IMR-90 (cell line): ENCODE measurements at regions not wholly inside any gene's neighbourhood (a gene's known extent, or its start where the extent isn't known, plus 50 kb on each side); places are given as distances from the start of the nearest gene placed in this dataset.

Experiments
- ATAC-seq: fragments of 200-7000 bp; cut with Tn5 transposase; 2 replicates; pipeline ENCODE4 v1.9.1; 2020; ENCODE audit warnings: low read depth, mild to moderate bottlenecking, moderate library complexity
- BruUV-seq: library from RNA; stranded (reverse); fragments of 400-500 nt; replicated peaks from 2 replicates; lab custom pipeline; 2021; lab: Mats Ljungman, UMichigan
- CTCF ChIA-PET: fragments of 300-600 bp; formaldehyde crosslinking; extraction: SDS; loops from one replicate; lab custom pipeline; 2021; ENCODE audit warnings: antibody characterized with exemption; lab: Yijun Ruan, JAX
- POLR2A ChIA-PET: fragments of 300-600 bp; sonication (Branson Sonifier 250); formaldehyde crosslinking; loops from one replicate; lab custom pipeline; 2022; ENCODE audit warnings: antibody characterized with exemption; ENCODE audit not compliant: unreplicated experiment; lab: Charles Lee
- DNase-seq: peaks from one replicate; pipeline ENCODE4 v3.0.0; 2013
- H2AFZ ChIP-seq: replicated peaks from 2 replicates; pipeline ENCODE3; 2013; ENCODE audit warnings: low read length, mild to moderate bottlenecking; ENCODE audit not compliant: poor library complexity
- H2AK5ac ChIP-seq: 2 replicates; pipeline ENCODE4 v1.6.1; 2013; ENCODE audit warnings: low read depth, low read length, inconsistent platforms
- H2AK9ac ChIP-seq: replicated peaks from 2 replicates; pipeline ENCODE3; 2013; ENCODE audit warnings: mild to moderate bottlenecking, low read depth, low read length, moderate library complexity; ENCODE audit not compliant: poor library complexity
- H2BK120ac ChIP-seq: 2 replicates; pipeline ENCODE4 v1.6.1; 2013; ENCODE audit warnings: low read depth, low read length, inconsistent platforms
- H2BK15ac ChIP-seq: 3 replicates; pipeline ENCODE4 v1.6.1; 2013; ENCODE audit warnings: low read depth, low read length, inconsistent platforms
- H2BK20ac ChIP-seq: 2 replicates; pipeline ENCODE4 v1.6.1; 2013; ENCODE audit warnings: low read depth, mild to moderate bottlenecking, inconsistent platforms, low read length, moderate library complexity
- H2BK5ac ChIP-seq: 2 replicates; pipeline ENCODE4 v1.6.1; 2013; ENCODE audit warnings: mild to moderate bottlenecking, low read depth, low read length, inconsistent platforms; ENCODE audit not compliant: poor library complexity, severe bottlenecking
- H3K14ac ChIP-seq: replicated peaks from 2 replicates; pipeline ENCODE4 v1.6.1; 2013; ENCODE audit warnings: low read depth, low read length, inconsistent platforms
- H3K18ac ChIP-seq: 2 replicates; pipeline ENCODE4 v1.6.1; 2013; ENCODE audit warnings: low read depth, low read length, control low read depth
- H3K23ac ChIP-seq: 2 replicates; pipeline ENCODE4 v1.6.1; 2013; ENCODE audit warnings: low read depth, low read length, inconsistent platforms
- H3K27ac ChIP-seq: 2 replicates; pipeline ENCODE4 v1.5.1; 2013; ENCODE audit warnings: mild to moderate bottlenecking, control low read depth, low read length; ENCODE audit not compliant: insufficient read depth
- H3K27me3 ChIP-seq: 2 replicates; pipeline ENCODE4 v1.6.1; 2013; ENCODE audit warnings: low read length; ENCODE audit not compliant: control insufficient read depth, insufficient read depth
- H3K36me3 ChIP-seq: 2 replicates; pipeline ENCODE4 v1.6.1; 2013; ENCODE audit warnings: low read length, mixed read lengths; ENCODE audit not compliant: control insufficient read depth, insufficient read depth
- H3K4ac ChIP-seq: 2 replicates; pipeline ENCODE4 v1.6.1; 2013; ENCODE audit warnings: low read depth, low read length, inconsistent platforms
- H3K4me1 ChIP-seq: 2 replicates; pipeline ENCODE4 v1.6.1; 2013; ENCODE audit warnings: low read length, mixed read lengths; ENCODE audit not compliant: control insufficient read depth, insufficient read depth
- H3K4me2 ChIP-seq: 2 replicates; pipeline ENCODE4 v1.6.1; 2013; ENCODE audit warnings: low read depth, mild to moderate bottlenecking, control low read depth, low read length, moderate library complexity
- H3K4me3 ChIP-seq: 2 replicates; pipeline ENCODE4 v1.5.1; 2013; ENCODE audit warnings: low read depth, mild to moderate bottlenecking, control low read depth, low read length, moderate library complexity; ENCODE audit not compliant: insufficient read depth
- H3K56ac ChIP-seq: 2 replicates; pipeline ENCODE4 v1.6.1; 2013; ENCODE audit warnings: low read length, inconsistent platforms; ENCODE audit not compliant: insufficient read depth; ENCODE audit errors: extremely low read depth
- H3K79me1 ChIP-seq, 2 experiments: 2 replicates each; pipeline ENCODE4 v1.6.1; 2013; ENCODE audit warnings: low read length in 2 of 2, inconsistent platforms in 1 of 2, low read depth in 1 of 2
- H3K9ac ChIP-seq: 2 replicates; pipeline ENCODE4 v1.6.1; 2013; ENCODE audit warnings: low read depth, low read length, control low read depth
- H3K9me1 ChIP-seq: 2 replicates; pipeline ENCODE4 v1.6.1; 2013; ENCODE audit warnings: low read length, inconsistent platforms; ENCODE audit not compliant: insufficient read depth
- H3K9me3 ChIP-seq: 2 replicates; pipeline ENCODE4 v1.6.1; 2013; ENCODE audit warnings: low read length; ENCODE audit not compliant: control insufficient read depth, insufficient read depth
- H4K20me1 ChIP-seq: 2 replicates; pipeline ENCODE4 v1.6.1; 2013; ENCODE audit warnings: low read length, inconsistent platforms; ENCODE audit not compliant: insufficient read depth
- H4K5ac ChIP-seq: 2 replicates; pipeline ENCODE4 v1.6.1; 2013; ENCODE audit warnings: mild to moderate bottlenecking, low read depth, low read length, control low read depth
- H4K8ac ChIP-seq, 2 experiments: 2 replicates each; pipeline ENCODE4 v1.6.1; 2013; ENCODE audit warnings: low read depth in 2 of 2, low read length in 2 of 2, control low read depth in 1 of 2, inconsistent platforms in 1 of 2
- H4K91ac ChIP-seq: 2 replicates; pipeline ENCODE4 v1.6.1; 2013; ENCODE audit warnings: low read depth, low read length, inconsistent platforms; ENCODE audit not compliant: insufficient read depth
- BHLHE40 ChIP-seq: fragments of 150-350 bp; IDR thresholded peaks from 2 replicates; pipeline ENCODE4 v1.6.1; 2016; ENCODE audit warnings: mild to moderate bottlenecking, low read depth, low read length
- CEBPB ChIP-seq: IDR thresholded peaks from 2 replicates; pipeline ENCODE4 v1.6.1; 2012; ENCODE audit warnings: low read depth, low read length, improper control_type of control experiment
- CHD1 ChIP-seq: IDR thresholded peaks from 2 replicates; pipeline ENCODE4 v1.6.1; 2012; ENCODE audit warnings: low read depth, low read length, improper control_type of control experiment
- CTCF ChIP-seq: conservative IDR thresholded peaks from 2 replicates; pipeline ENCODE4 v1.5.1; 2012; ENCODE audit warnings: mild to moderate bottlenecking, low read depth, low read length, improper control_type of control experiment
- ELK1 ChIP-seq: fragments of 150-350 bp; IDR thresholded peaks from 2 replicates; pipeline ENCODE4 v1.6.1; 2016; ENCODE audit warnings: low read depth, mild to moderate bottlenecking, low read length, moderate library complexity, borderline replicate concordance
- FOS ChIP-seq: fragments of 150-350 bp; IDR thresholded peaks from 2 replicates; pipeline ENCODE4 v1.6.1; 2016; ENCODE audit warnings: low read depth, low read length
- MAFK ChIP-seq: IDR thresholded peaks from 2 replicates; pipeline ENCODE4 v1.6.1; 2012; ENCODE audit warnings: low read depth, low read length, improper control_type of control experiment
- MAZ ChIP-seq: IDR thresholded peaks from 2 replicates; pipeline ENCODE4 v1.6.1; 2012; ENCODE audit warnings: low read depth, mild to moderate bottlenecking, low read length, improper control_type of control experiment, moderate library complexity, borderline replicate concordance
- MXI1 ChIP-seq: IDR thresholded peaks from 2 replicates; pipeline ENCODE4 v1.6.1; 2012; ENCODE audit warnings: low read depth, mild to moderate bottlenecking, low read length, moderate library complexity, borderline replicate concordance
- NFE2L2 ChIP-seq: fragments of 150-350 bp; IDR thresholded peaks from 2 replicates; pipeline ENCODE4 v1.6.1; 2016; ENCODE audit warnings: low read depth, mild to moderate bottlenecking, low read length
- POLR2A ChIP-seq: IDR thresholded peaks from 2 replicates; pipeline ENCODE4 v1.6.1; 2012; ENCODE audit warnings: mild to moderate bottlenecking, low read depth, low read length
- RAD21 ChIP-seq: IDR thresholded peaks from 2 replicates; pipeline ENCODE4 v1.6.1; 2012; ENCODE audit warnings: low read length, improper control_type of control experiment
- RCOR1 ChIP-seq: IDR thresholded peaks from 2 replicates; pipeline ENCODE4 v1.6.1; 2012; ENCODE audit warnings: mild to moderate bottlenecking, low read length, improper control_type of control experiment; ENCODE audit not compliant: insufficient replicate concordance
- RFX5 ChIP-seq: IDR thresholded peaks from 2 replicates; pipeline ENCODE4 v1.8.0; 2012; ENCODE audit warnings: low read depth, mild to moderate bottlenecking, low read length, moderate library complexity
- SMC3 ChIP-seq: fragments of 150-350 bp; IDR thresholded peaks from 2 replicates; pipeline ENCODE4 v1.6.1; 2016; ENCODE audit warnings: low read depth, mild to moderate bottlenecking, antibody characterized with exemption, low read length, moderate library complexity
- USF2 ChIP-seq: fragments of 150-350 bp; IDR thresholded peaks from 2 replicates; pipeline ENCODE4 v1.6.1; 2017; ENCODE audit warnings: mild to moderate bottlenecking, antibody characterized with exemption, low read length, low read depth
- WGBS, 2 experiments: methylation state at CpG; one replicate each; pipeline versions ENCODE4 v1.1.5 to v1.1.7; 2013; ENCODE audit warnings: missing lambda C conversion rate in 2 of 2; ENCODE audit not compliant: insufficient read length in 1 of 2; ENCODE audit errors: extremely low coverage in 2 of 2; 5-methylcytosine and 5-hydroxymethylcytosine counted together
- dilution Hi-C: fragments of 300-500 bp; cut with HindIII; formaldehyde crosslinking; loops from one replicate; pipeline ENCODE4 v1.14.3; 2018; ENCODE audit warnings: low sequenced_read_pairs; ENCODE audit not compliant: unreplicated experiment
- in situ Hi-C: fragments of 300-500 bp; cut with MboI; formaldehyde crosslinking; loops from 3 replicates; pipeline ENCODE4 v1.14.3; 2019; ENCODE audit warnings: low sequenced_read_pairs, inconsistent platforms, mixed read lengths
- intact Hi-C: fragments of 100-400 bp; cut with micrococcal nuclease; formaldehyde crosslinking; loops from 2 replicates; pipeline ENCODE4 v1.10.0; 2022

- no peaks in the 10 kb centered on the region for H3K36me3 ChIP-seq
- no peak overlapping the region for H3K27ac ChIP-seq
- no peaks in the 10 kb centered on the region for H3K79me1 ChIP-seq
- no TSS peak for BruUV-seq
- no peak for ATAC-seq
- no peak overlapping the region for H2AK9ac ChIP-seq
- H2BK120ac ChIP-seq = no peak overlapping the region
- no peak overlapping the region for H3K14ac ChIP-seq
- H3K4me1 ChIP-seq = no peaks in the 10 kb centered on the region; the same call in 1 of the 2 replicates
- H3K23ac ChIP-seq = no peak overlapping the region
- no peaks in the 10 kb centered on the region for H4K20me1 ChIP-seq
- DNase-seq = no peak
- in situ Hi-C loops = no loop called here
- WGBS, 2 experiments = no CpG with 5 or more reads among the region's 2 CpGs
- H2AK5ac ChIP-seq = no peak overlapping the region
- no peaks in the 10 kb centered on the region for H3K9me1 ChIP-seq
- no peaks in the 10 kb centered on the region for H3K27me3 ChIP-seq
- no peak overlapping the region for H4K8ac ChIP-seq
- dilution Hi-C loops = no loop called here
- no peak overlapping the region for H4K5ac ChIP-seq
- H2BK20ac ChIP-seq = no peak overlapping the region
- ChIA-PET CTCF (no interaction called here), POLR2A (no interaction called here)
- H3K9ac ChIP-seq = no peak overlapping the region
- no peaks in the 10 kb centered on the region for H3K9me3 ChIP-seq
- H3K18ac ChIP-seq = no peak overlapping the region
- H3K4ac ChIP-seq = no peak overlapping the region
- TF ChIP-seq MAFK = no peak
- no peak for TF ChIP-seq FOS
- TF ChIP-seq MXI1 = no peak
- no peak for TF ChIP-seq SMC3
- TF ChIP-seq ELK1 = no peak
- TF ChIP-seq POLR2A = no peak
- no peak for TF ChIP-seq CHD1
- no peak for TF ChIP-seq USF2
- TF ChIP-seq RFX5 = no peak
- no peak for TF ChIP-seq NFE2L2
- no peak for TF ChIP-seq RCOR1
- no peak for TF ChIP-seq MAZ
- no peak for TF ChIP-seq RAD21
- TF ChIP-seq CTCF = no peak
- TF ChIP-seq BHLHE40 = no peak
- no peak for TF ChIP-seq CEBPB
- no peak overlapping the region for H4K91ac ChIP-seq
- no peak overlapping the region for H2BK15ac ChIP-seq
- intact Hi-C loops = no loop called here
- H3K56ac ChIP-seq = no peak overlapping the region
- H3K4me3 ChIP-seq = no peak overlapping the region
- no peak overlapping the region for H3K4me2 ChIP-seq
- no peak overlapping the region for H2BK5ac ChIP-seq
- H2AFZ ChIP-seq = no peak overlapping the region
Observed at GRCh38 chr2:83085869-83086268, 1373.2 kb downstream of the SUCLG1 start.
